HCT116 (cell line): ENCODE measurements at regions not wholly inside any gene's neighbourhood (a gene's known extent, or its start where the extent isn't known, plus 50 kb on each side); places are given as distances from the start of the nearest gene placed in this dataset.

Experiments
- ATAC-seq: fragments of 200-7000 bp; cut with Tn5 transposase; 2 replicates; pipeline ENCODE4 v1.9.1; 2020; ENCODE audit warnings: mild to moderate bottlenecking, moderate library complexity
- BruUV-seq: library from RNA; stranded (reverse); fragments of 400-500 nt; replicated peaks from 2 replicates; lab custom pipeline; 2021; lab: Mats Ljungman, UMichigan
- CTCF ChIA-PET: fragments of 300-600 bp; sonication (Branson Sonifier 250); formaldehyde crosslinking; loops from one replicate; lab custom pipeline; 2021; ENCODE audit warnings: antibody characterized with exemption; lab: Charles Lee
- POLR2A ChIA-PET: fragments of 300-600, 350-600 bp; sonication (Branson Sonifier 250); formaldehyde crosslinking; loops from one replicate; lab custom pipeline; 2021; ENCODE audit warnings: antibody characterized with exemption; lab: Charles Lee
- RAD21 ChIA-PET, 2 experiments: fragments of 300-600 bp; sonication (Branson Sonifier 250); formaldehyde crosslinking; loops; one replicate each; lab custom pipeline; 2023; ENCODE audit warnings: low total read pairs in 2 of 2; ENCODE audit not compliant: uncharacterized antibody in 2 of 2, unreplicated experiment in 2 of 2, low non-redundant PET in 1 of 2; lab: Charles Lee
- DNase-seq: peaks from one replicate; pipeline ENCODE4 v3.0.0-alpha.2; 2010; ENCODE audit warnings: low read depth, low spot score
- H2AFZ ChIP-seq: fragments of 200-600 bp; shearing (Covaris generic), sonication (generic); 2 replicates; pipeline ENCODE4 v1.6.1; 2017; ENCODE audit warnings: low read depth, mixed run types, mixed read lengths, antibody characterized with exemption, low read length; ENCODE audit not compliant: poor library complexity, severe bottlenecking
- H3K27ac ChIP-seq: 2 replicates; pipeline ENCODE4 v1.5.1; 2012; ENCODE audit warnings: low read depth, low read length
- H3K27me3 ChIP-seq: fragments of 200-600 bp; sonication (generic); 2 replicates; pipeline ENCODE4 v1.6.1; 2016; ENCODE audit warnings: mixed run types, low read length, mixed read lengths; ENCODE audit not compliant: insufficient read depth
- H3K36me3 ChIP-seq, 2 experiments: fragments of 200-500 bp in 1 of 2; fragments of 200-600 bp in 1 of 2; sonication (Bioruptor generic) in 1 of 2; sonication (generic) in 1 of 2; 2 replicates each; pipeline versions ENCODE4 v1.5.1 to v1.6.1; 2014 to 2016; ENCODE audit warnings: low read length in 2 of 2, inconsistent platforms in 1 of 2, mixed read lengths in 1 of 2, mixed run types in 1 of 2; ENCODE audit not compliant: insufficient read depth in 2 of 2, control insufficient read depth in 1 of 2
- H3K4me1 ChIP-seq, 2 experiments: fragments of 200-600 bp in 1 of 2; sonication (generic) in 1 of 2; 2 replicates each; pipeline versions ENCODE4 v1.5.1 to v1.6.1; 2012 to 2017; ENCODE audit warnings: low read length in 2 of 2, inconsistent platforms in 1 of 2, mild to moderate bottlenecking in 1 of 2, mixed read lengths in 1 of 2, mixed run types in 1 of 2, moderate library complexity in 1 of 2; ENCODE audit not compliant: insufficient read depth in 2 of 2, control insufficient read depth in 1 of 2
- H3K4me2 ChIP-seq: fragments of 200-600 bp; sonication (generic); 2 replicates; pipeline ENCODE4 v1.6.1; 2017; ENCODE audit warnings: mixed run types, low read length, mixed read lengths
- H3K4me3 ChIP-seq, 2 experiments: fragments of 200-600 bp in 1 of 2; sonication (generic) in 1 of 2; replicated peaks in 1 of 2; 2 replicates each; pipeline ENCODE4 v1.5.1; 2011 to 2016; ENCODE audit warnings: low read length in 2 of 2, control low read depth in 1 of 2, low read depth in 1 of 2, mild to moderate bottlenecking in 1 of 2, mixed read lengths in 1 of 2, mixed run types in 1 of 2
- H3K79me2 ChIP-seq: fragments of 200-600 bp; sonication (generic); 2 replicates; pipeline ENCODE4 v1.6.1; 2017; ENCODE audit warnings: mild to moderate bottlenecking, mixed run types, low read length, moderate library complexity, mixed read lengths; ENCODE audit not compliant: insufficient read depth
- H3K9ac ChIP-seq: fragments of 200-600 bp; sonication (generic); 2 replicates; pipeline ENCODE4 v1.6.1; 2016; ENCODE audit warnings: low read length, mixed read lengths
- H3K9me2 ChIP-seq: fragments of 200-600 bp; sonication (generic), shearing (Covaris generic); 2 replicates; pipeline ENCODE4 v1.6.1; 2017; ENCODE audit warnings: mixed run types, mild to moderate bottlenecking, moderate library complexity; ENCODE audit not compliant: insufficient read depth
- H3K9me3 ChIP-seq, 2 experiments: fragments of 200-500 bp in 1 of 2; fragments of 200-600 bp in 1 of 2; sonication (Bioruptor generic) in 1 of 2; sonication (generic) in 1 of 2; 2 replicates each; pipeline ENCODE4 v1.6.1; 2014 to 2017; ENCODE audit warnings: low read length in 2 of 2, mixed read lengths in 2 of 2, inconsistent platforms in 1 of 2, low read depth in 1 of 2, mild to moderate bottlenecking in 1 of 2, mixed run types in 1 of 2, moderate library complexity in 1 of 2; ENCODE audit not compliant: control insufficient read depth in 1 of 2, insufficient read depth in 1 of 2
- H4K20me1 ChIP-seq: fragments of 200-600 bp; sonication (generic), shearing (Covaris generic); 2 replicates; pipeline ENCODE4 v1.6.1; 2017; ENCODE audit warnings: mixed run types, mild to moderate bottlenecking, moderate library complexity; ENCODE audit not compliant: insufficient read depth
- CEBPB ChIP-seq: IDR thresholded peaks from 2 replicates; pipeline ENCODE4 v1.6.1; 2012; ENCODE audit warnings: low read depth
- EGR1 ChIP-seq: IDR thresholded peaks from 2 replicates; pipeline ENCODE4 v1.6.1; 2012; ENCODE audit warnings: low read depth
- ELF1 ChIP-seq: IDR thresholded peaks from 2 replicates; pipeline ENCODE4 v1.6.1; 2012; ENCODE audit warnings: low read depth, borderline replicate concordance
- FOSL1 ChIP-seq: IDR thresholded peaks from 2 replicates; pipeline ENCODE4 v1.6.1; 2012; ENCODE audit warnings: low read depth
- JUND ChIP-seq: IDR thresholded peaks from 2 replicates; pipeline ENCODE4 v1.6.1; 2012
- SRF ChIP-seq: IDR thresholded peaks from 2 replicates; pipeline ENCODE4 v1.6.1; 2012; ENCODE audit warnings: low read depth
- TCF7L2 ChIP-seq: IDR thresholded peaks from 2 replicates; pipeline ENCODE4 v1.7.0; 2011; ENCODE audit warnings: borderline replicate concordance, inconsistent platforms; ENCODE audit not compliant: insufficient read depth, insufficient read length; ENCODE audit errors: extremely low read depth
- YY1 ChIP-seq: IDR thresholded peaks from 2 replicates; pipeline ENCODE4 v1.6.1; 2011; ENCODE audit warnings: low read length, low read depth, moderate library complexity, mild to moderate bottlenecking; ENCODE audit not compliant: insufficient replicate concordance; ENCODE audit errors: extremely low read depth
- ZNF274 ChIP-seq: fragments of 200-500 bp; sonication (Bioruptor generic); IDR thresholded peaks from 2 replicates; pipeline ENCODE4 v1.6.1; 2014; ENCODE audit warnings: mild to moderate bottlenecking, low read depth, low read length, inconsistent platforms
- intact Hi-C: fragments of 100-400 bp; cut with micrococcal nuclease; formaldehyde crosslinking; loops from 2 replicates; pipeline ENCODE4 v1.10.0; 2022
- TF ChIP-seq, protein P1 (sequence below): IDR thresholded peaks from 2 replicates; pipeline ENCODE4 v1.6.1; 2012
- TF ChIP-seq, protein P2 (sequence below): IDR thresholded peaks from 2 replicates; pipeline ENCODE4 v1.6.1; 2012
- TF ChIP-seq, protein P3 (sequence below): IDR thresholded peaks from 2 replicates; pipeline ENCODE4 v1.6.1; 2012; ENCODE audit warnings: low read depth
- TF ChIP-seq, protein P4 (sequence below), 3 experiments: fragments of 200-600 bp in 1 of 3; sonication (generic) in 1 of 3; IDR thresholded peaks in 2 of 3; conservative IDR thresholded peaks in 1 of 3; 2 replicates each; pipeline ENCODE4 v1.5.1; 2012 to 2017; ENCODE audit warnings: low read depth in 2 of 3, low read length in 2 of 3, antibody characterized with exemption in 1 of 3, borderline replicate concordance in 1 of 3, control low read depth in 1 of 3, mild to moderate bottlenecking in 1 of 3, mixed read lengths in 1 of 3, mixed run types in 1 of 3, moderate library complexity in 1 of 3; ENCODE audit not compliant: insufficient read depth in 1 of 3
- TF ChIP-seq, protein P5 (sequence below): IDR thresholded peaks from 2 replicates; pipeline ENCODE4 v1.6.1; 2011; ENCODE audit warnings: mild to moderate bottlenecking, low read length, moderate library complexity; ENCODE audit not compliant: insufficient replicate concordance; ENCODE audit errors: extremely low read depth

- TF ChIP-seq FOSL1 (no peak), EGR1 (no peak), YY1 (no peak), ELF1 (no peak), JUND (no peak), TCF7L2 (no peak), ZNF274 (no peak), SRF (no peak), CEBPB (no peak)
- TF ChIP-seq, protein P1, sequence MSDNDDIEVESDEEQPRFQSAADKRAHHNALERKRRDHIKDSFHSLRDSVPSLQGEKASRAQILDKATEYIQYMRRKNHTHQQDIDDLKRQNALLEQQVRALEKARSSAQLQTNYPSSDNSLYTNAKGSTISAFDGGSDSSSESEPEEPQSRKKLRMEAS = no peak
- TF ChIP-seq, protein P2, sequence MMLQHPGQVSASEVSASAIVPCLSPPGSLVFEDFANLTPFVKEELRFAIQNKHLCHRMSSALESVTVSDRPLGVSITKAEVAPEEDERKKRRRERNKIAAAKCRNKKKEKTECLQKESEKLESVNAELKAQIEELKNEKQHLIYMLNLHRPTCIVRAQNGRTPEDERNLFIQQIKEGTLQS = no peak
- TF ChIP-seq, protein P3, sequence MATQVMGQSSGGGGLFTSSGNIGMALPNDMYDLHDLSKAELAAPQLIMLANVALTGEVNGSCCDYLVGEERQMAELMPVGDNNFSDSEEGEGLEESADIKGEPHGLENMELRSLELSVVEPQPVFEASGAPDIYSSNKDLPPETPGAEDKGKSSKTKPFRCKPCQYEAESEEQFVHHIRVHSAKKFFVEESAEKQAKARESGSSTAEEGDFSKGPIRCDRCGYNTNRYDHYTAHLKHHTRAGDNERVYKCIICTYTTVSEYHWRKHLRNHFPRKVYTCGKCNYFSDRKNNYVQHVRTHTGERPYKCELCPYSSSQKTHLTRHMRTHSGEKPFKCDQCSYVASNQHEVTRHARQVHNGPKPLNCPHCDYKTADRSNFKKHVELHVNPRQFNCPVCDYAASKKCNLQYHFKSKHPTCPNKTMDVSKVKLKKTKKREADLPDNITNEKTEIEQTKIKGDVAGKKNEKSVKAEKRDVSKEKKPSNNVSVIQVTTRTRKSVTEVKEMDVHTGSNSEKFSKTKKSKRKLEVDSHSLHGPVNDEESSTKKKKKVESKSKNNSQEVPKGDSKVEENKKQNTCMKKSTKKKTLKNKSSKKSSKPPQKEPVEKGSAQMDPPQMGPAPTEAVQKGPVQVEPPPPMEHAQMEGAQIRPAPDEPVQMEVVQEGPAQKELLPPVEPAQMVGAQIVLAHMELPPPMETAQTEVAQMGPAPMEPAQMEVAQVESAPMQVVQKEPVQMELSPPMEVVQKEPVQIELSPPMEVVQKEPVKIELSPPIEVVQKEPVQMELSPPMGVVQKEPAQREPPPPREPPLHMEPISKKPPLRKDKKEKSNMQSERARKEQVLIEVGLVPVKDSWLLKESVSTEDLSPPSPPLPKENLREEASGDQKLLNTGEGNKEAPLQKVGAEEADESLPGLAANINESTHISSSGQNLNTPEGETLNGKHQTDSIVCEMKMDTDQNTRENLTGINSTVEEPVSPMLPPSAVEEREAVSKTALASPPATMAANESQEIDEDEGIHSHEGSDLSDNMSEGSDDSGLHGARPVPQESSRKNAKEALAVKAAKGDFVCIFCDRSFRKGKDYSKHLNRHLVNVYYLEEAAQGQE = no peak
- TF ChIP-seq, protein P4, sequence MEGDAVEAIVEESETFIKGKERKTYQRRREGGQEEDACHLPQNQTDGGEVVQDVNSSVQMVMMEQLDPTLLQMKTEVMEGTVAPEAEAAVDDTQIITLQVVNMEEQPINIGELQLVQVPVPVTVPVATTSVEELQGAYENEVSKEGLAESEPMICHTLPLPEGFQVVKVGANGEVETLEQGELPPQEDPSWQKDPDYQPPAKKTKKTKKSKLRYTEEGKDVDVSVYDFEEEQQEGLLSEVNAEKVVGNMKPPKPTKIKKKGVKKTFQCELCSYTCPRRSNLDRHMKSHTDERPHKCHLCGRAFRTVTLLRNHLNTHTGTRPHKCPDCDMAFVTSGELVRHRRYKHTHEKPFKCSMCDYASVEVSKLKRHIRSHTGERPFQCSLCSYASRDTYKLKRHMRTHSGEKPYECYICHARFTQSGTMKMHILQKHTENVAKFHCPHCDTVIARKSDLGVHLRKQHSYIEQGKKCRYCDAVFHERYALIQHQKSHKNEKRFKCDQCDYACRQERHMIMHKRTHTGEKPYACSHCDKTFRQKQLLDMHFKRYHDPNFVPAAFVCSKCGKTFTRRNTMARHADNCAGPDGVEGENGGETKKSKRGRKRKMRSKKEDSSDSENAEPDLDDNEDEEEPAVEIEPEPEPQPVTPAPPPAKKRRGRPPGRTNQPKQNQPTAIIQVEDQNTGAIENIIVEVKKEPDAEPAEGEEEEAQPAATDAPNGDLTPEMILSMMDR (IDR thresholded peaks at IDR 0.05 in 2 of 3, conservative IDR thresholded peaks at IDR 0.05 in 1 of 3; ENCODE audit: borderline replicate concordance in 1 of 3, insufficient read depth in 1 of 3, low read depth in 2 of 3, low read length in 2 of 3) = no peak
- TF ChIP-seq, protein P5, sequence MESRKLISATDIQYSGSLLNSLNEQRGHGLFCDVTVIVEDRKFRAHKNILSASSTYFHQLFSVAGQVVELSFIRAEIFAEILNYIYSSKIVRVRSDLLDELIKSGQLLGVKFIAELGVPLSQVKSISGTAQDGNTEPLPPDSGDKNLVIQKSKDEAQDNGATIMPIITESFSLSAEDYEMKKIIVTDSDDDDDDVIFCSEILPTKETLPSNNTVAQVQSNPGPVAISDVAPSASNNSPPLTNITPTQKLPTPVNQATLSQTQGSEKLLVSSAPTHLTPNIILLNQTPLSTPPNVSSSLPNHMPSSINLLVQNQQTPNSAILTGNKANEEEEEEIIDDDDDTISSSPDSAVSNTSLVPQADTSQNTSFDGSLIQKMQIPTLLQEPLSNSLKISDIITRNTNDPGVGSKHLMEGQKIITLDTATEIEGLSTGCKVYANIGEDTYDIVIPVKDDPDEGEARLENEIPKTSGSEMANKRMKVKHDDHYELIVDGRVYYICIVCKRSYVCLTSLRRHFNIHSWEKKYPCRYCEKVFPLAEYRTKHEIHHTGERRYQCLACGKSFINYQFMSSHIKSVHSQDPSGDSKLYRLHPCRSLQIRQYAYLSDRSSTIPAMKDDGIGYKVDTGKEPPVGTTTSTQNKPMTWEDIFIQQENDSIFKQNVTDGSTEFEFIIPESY = no peak
- TF ChIP-seq, all 23 proteins: peak for 0
- H3K27me3 ChIP-seq = no peaks in the 10 kb centered on the region
- no peaks in the 10 kb centered on the region for H3K79me2 ChIP-seq
- BruUV-seq = no TSS peak
- H3K9me3 ChIP-seq = peaks cover 7% of the 10 kb centered on the region in 2 experiments; a peak in 2 of 4 replicates
- H3K4me2 ChIP-seq = no peak overlapping the region
- H3K27ac ChIP-seq = no peak overlapping the region
- ATAC-seq (no peak), DNase-seq (no peak)
- RAD21 ChIA-PET = no interaction called here
- H3K9me2 ChIP-seq = no peaks in the 10 kb centered on the region
- no peaks in the 10 kb centered on the region for H3K36me3 ChIP-seq
- intact Hi-C loops = no loop called here
- H4K20me1 ChIP-seq = no peaks in the 10 kb centered on the region
- H2AFZ ChIP-seq = no peak overlapping the region
- H3K4me1 ChIP-seq = no peaks in the 10 kb centered on the region
- no peak overlapping the region for H3K9ac ChIP-seq
- CTCF ChIA-PET = no interaction called here
- POLR2A ChIA-PET = no interaction called here
- H3K4me3 ChIP-seq = no peak overlapping the region
These were observed 648.0 kb downstream of the BRINP1 start for GRCh38 chr9:118721276-118721675.
